ENCODE measurements at regions not wholly inside any gene's neighbourhood (a gene's known extent, or its start where the extent isn't known, plus 50 kb on each side); places are given as distances from the start of the nearest gene placed in this dataset.

DNA sequence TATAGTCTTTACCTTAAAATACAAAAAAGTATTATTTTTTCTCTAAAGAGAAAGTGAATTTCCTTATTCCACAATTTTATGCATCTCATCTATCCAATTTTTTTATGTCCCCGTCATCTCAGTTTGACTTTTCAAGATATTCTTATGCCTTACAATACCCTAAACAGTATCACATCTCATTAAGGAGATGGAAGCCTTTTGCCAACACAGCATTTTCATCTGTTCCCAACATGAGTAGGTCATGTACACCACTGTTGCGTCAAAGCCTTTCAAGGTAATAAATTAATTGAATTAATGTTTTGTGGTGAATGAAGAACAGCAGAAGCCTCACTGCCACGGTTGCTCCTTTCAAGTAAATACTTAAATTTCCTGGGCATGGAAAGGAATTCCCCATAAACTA is 299.4 kb downstream of the EPHA4 start:
- TF ChIP-seq, protein P1, sequence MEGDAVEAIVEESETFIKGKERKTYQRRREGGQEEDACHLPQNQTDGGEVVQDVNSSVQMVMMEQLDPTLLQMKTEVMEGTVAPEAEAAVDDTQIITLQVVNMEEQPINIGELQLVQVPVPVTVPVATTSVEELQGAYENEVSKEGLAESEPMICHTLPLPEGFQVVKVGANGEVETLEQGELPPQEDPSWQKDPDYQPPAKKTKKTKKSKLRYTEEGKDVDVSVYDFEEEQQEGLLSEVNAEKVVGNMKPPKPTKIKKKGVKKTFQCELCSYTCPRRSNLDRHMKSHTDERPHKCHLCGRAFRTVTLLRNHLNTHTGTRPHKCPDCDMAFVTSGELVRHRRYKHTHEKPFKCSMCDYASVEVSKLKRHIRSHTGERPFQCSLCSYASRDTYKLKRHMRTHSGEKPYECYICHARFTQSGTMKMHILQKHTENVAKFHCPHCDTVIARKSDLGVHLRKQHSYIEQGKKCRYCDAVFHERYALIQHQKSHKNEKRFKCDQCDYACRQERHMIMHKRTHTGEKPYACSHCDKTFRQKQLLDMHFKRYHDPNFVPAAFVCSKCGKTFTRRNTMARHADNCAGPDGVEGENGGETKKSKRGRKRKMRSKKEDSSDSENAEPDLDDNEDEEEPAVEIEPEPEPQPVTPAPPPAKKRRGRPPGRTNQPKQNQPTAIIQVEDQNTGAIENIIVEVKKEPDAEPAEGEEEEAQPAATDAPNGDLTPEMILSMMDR (IDR thresholded peaks at IDR 0.05) = no peak
- no peak for TF ChIP-seq POLR2A (IDR thresholded peaks at IDR 0.05)
- no peak for TF ChIP-seq POLR2AphosphoS5 (IDR thresholded peaks at IDR 0.05; ENCODE audit: insufficient read depth in 1 of 2, low read depth in 1 of 2)
